NT2/D1 (cell line): ENCODE measurements at regions not wholly inside any gene's neighbourhood (a gene's known extent, or its start where the extent isn't known, plus 50 kb on each side); places are given as distances from the start of the nearest gene placed in this dataset.

ENCODE experiments used
- DNase-seq: peaks from one replicate; pipeline ENCODE4 v3.0.0-alpha.2; 2011; ENCODE audit warnings: low read depth, low spot score
- H3K27me3 ChIP-seq: 2 replicates; pipeline ENCODE4 v1.6.0; 2011; ENCODE audit warnings: mild to moderate bottlenecking; ENCODE audit not compliant: insufficient read length, insufficient read depth
- H3K36me3 ChIP-seq: 2 replicates; pipeline ENCODE4 v1.6.1; 2011; ENCODE audit warnings: mild to moderate bottlenecking, low read length, mixed read lengths; ENCODE audit not compliant: insufficient read depth, insufficient read length
- H3K4me1 ChIP-seq: 2 replicates; pipeline ENCODE4 v1.5.1; 2011; ENCODE audit not compliant: insufficient read depth, insufficient read length
- H3K4me3 ChIP-seq: 2 replicates; pipeline ENCODE4 v1.5.1; 2011; ENCODE audit warnings: low read depth; ENCODE audit not compliant: insufficient read length
- H3K9ac ChIP-seq: 2 replicates; pipeline ENCODE4 v1.6.0; 2011; ENCODE audit warnings: low read depth; ENCODE audit not compliant: insufficient read length
- H3K9me3 ChIP-seq: 2 replicates; pipeline ENCODE4 v1.5.1; 2011; ENCODE audit warnings: mild to moderate bottlenecking, low read length; ENCODE audit not compliant: insufficient read depth
- SUZ12 ChIP-seq: IDR thresholded peaks from 2 replicates; pipeline ENCODE4 v1.6.1; 2011; ENCODE audit not compliant: insufficient read length, insufficient read depth; ENCODE audit errors: extremely low read depth
- YY1 ChIP-seq: IDR thresholded peaks from 2 replicates; pipeline ENCODE4 v1.6.1; 2011; ENCODE audit not compliant: insufficient read length, insufficient read depth
- ZNF274 ChIP-seq: IDR thresholded peaks from 2 replicates; pipeline ENCODE4 v1.6.1; 2011; ENCODE audit warnings: mild to moderate bottlenecking, low read depth, low read length

GRCh38 chr4:166506051-166506450 lies 633.0 kb downstream of the TLL1 start:
- no peak overlapping the region for H3K4me3 ChIP-seq
- no peak overlapping the region for H3K9ac ChIP-seq
- H3K27me3 ChIP-seq = no peaks in the 10 kb centered on the region
- no peak for TF ChIP-seq SUZ12
- TF ChIP-seq YY1 = no peak
- no peak for TF ChIP-seq ZNF274
- H3K4me1 ChIP-seq = no peaks in the 10 kb centered on the region
- no peaks in the 10 kb centered on the region for H3K36me3 ChIP-seq
- no peaks in the 10 kb centered on the region for H3K9me3 ChIP-seq
- DNase-seq = no peak

GRCh38 chr4:166512267-166512666 lies 639.2 kb downstream of the TLL1 start:
- no peak overlapping the region for H3K9ac ChIP-seq
- no peaks in the 10 kb centered on the region for H3K36me3 ChIP-seq
- TF ChIP-seq SUZ12 (no peak), ZNF274 (no peak), YY1 (no peak)
- no peaks in the 10 kb centered on the region for H3K9me3 ChIP-seq
- H3K4me1 ChIP-seq = no peaks in the 10 kb centered on the region
- no peak for DNase-seq
- H3K27me3 ChIP-seq = no peaks in the 10 kb centered on the region
- H3K4me3 ChIP-seq = no peak overlapping the region

GRCh38 chr4:166518315-166518714 lies 645.3 kb downstream of the TLL1 start:
- H3K9me3 ChIP-seq = no peaks in the 10 kb centered on the region
- no peaks in the 10 kb centered on the region for H3K36me3 ChIP-seq
- DNase-seq = no peak
- no peaks in the 10 kb centered on the region for H3K4me1 ChIP-seq
- no peaks in the 10 kb centered on the region for H3K27me3 ChIP-seq
- TF ChIP-seq ZNF274 (no peak), YY1 (no peak), SUZ12 (no peak)
- H3K4me3 ChIP-seq = no peak overlapping the region
- H3K9ac ChIP-seq = no peak overlapping the region

- no peak for TF ChIP-seq YY1
- no peak for TF ChIP-seq SUZ12
- no peak for TF ChIP-seq ZNF274
- Histone ChIP-seq H3K9ac (no peak overlapping the region), H3K36me3 (no peaks in the 10 kb centered on the region), H3K4me1 (no peaks in the 10 kb centered on the region), H3K4me3 (no peak overlapping the region), H3K27me3 (no peaks in the 10 kb centered on the region), H3K9me3 (no peaks in the 10 kb centered on the region)
- no peak for DNase-seq
Measured at GRCh38 chr4:166518776-166519175, 645.7 kb downstream of the TLL1 start.

- Histone ChIP-seq H3K9ac (no peak overlapping the region), H3K36me3 (no peaks in the 10 kb centered on the region), H3K9me3 (no peaks in the 10 kb centered on the region), H3K4me3 (no peak overlapping the region), H3K27me3 (no peaks in the 10 kb centered on the region), H3K4me1 (no peaks in the 10 kb centered on the region)
- TF ChIP-seq YY1 = no peak
- no peak for TF ChIP-seq SUZ12
- no peak for TF ChIP-seq ZNF274
- no peak for DNase-seq
Measured at GRCh38 chr4:166519774-166520173, 646.7 kb downstream of the TLL1 start.

GRCh38 chr4:166527500-166527899 lies 654.5 kb downstream of the TLL1 start:
- DNase-seq = peak; percentile 18
- Histone ChIP-seq H3K9me3 (no peaks in the 10 kb centered on the region), H3K27me3 (no peaks in the 10 kb centered on the region), H3K9ac (no peak overlapping the region), H3K4me3 (no peak overlapping the region), H3K36me3 (no peaks in the 10 kb centered on the region), H3K4me1 (no peaks in the 10 kb centered on the region)
- TF ChIP-seq ZNF274 (no peak), SUZ12 (no peak), YY1 (no peak)

GRCh38 chr4:166531703-166532102 lies 658.7 kb downstream of the TLL1 start:
- peaks cover 10% of the 10 kb centered on the region for H3K9me3 ChIP-seq
- no peak for DNase-seq
- H3K36me3 ChIP-seq = no peaks in the 10 kb centered on the region
- H3K4me3 ChIP-seq = no peak overlapping the region
- H3K27me3 ChIP-seq = no peaks in the 10 kb centered on the region
- no peak for TF ChIP-seq SUZ12
- no peak for TF ChIP-seq YY1
- no peak for TF ChIP-seq ZNF274
- no peaks in the 10 kb centered on the region for H3K4me1 ChIP-seq
- H3K9ac ChIP-seq = no peak overlapping the region
